Endodermal cell (in vitro differentiated cells): ENCODE measurements at regions not wholly inside any gene's neighbourhood (a gene's known extent, or its start where the extent isn't known, plus 50 kb on each side); places are given as distances from the start of the nearest gene placed in this dataset.

Experiments used
- DNase-seq: peaks from one replicate; pipeline ENCODE4 v3.0.0-alpha.2; 2017
- H3K27ac ChIP-seq: 2 replicates; pipeline ENCODE4 v1.5.1; 2013; ENCODE audit warnings: mild to moderate bottlenecking, low read depth, low read length, moderate library complexity
- H3K27me3 ChIP-seq: 2 replicates; pipeline ENCODE4 v1.6.1; 2013; ENCODE audit warnings: mild to moderate bottlenecking, low read length, moderate library complexity; ENCODE audit not compliant: insufficient read depth, control insufficient read depth, poor library complexity, severe bottlenecking
- H3K36me3 ChIP-seq: 2 replicates; pipeline ENCODE4 v1.7.0; 2013; ENCODE audit warnings: mild to moderate bottlenecking, low read length, moderate library complexity; ENCODE audit not compliant: control insufficient read depth, insufficient read depth
- H3K4me1 ChIP-seq: one replicate; pipeline ENCODE4 v1.7.0; 2013; ENCODE audit warnings: low read length; ENCODE audit not compliant: control insufficient read depth, insufficient read depth
- H3K4me3 ChIP-seq: 2 replicates; pipeline ENCODE4 v1.5.1; 2013; ENCODE audit warnings: mild to moderate bottlenecking, low read length, moderate library complexity
- H3K9ac ChIP-seq: 2 replicates; pipeline ENCODE4 v1.6.1; 2013; ENCODE audit warnings: mild to moderate bottlenecking, low read length, moderate library complexity; ENCODE audit not compliant: poor library complexity, severe bottlenecking; ENCODE audit errors: extremely low read depth
- H3K9me3 ChIP-seq: 2 replicates; pipeline ENCODE4 v1.6.1; 2013; ENCODE audit warnings: mild to moderate bottlenecking, low read length, moderate library complexity; ENCODE audit not compliant: control insufficient read depth
- H3K27ac Mint-ChIP-seq: 2 replicates; pipeline ENCODE4 v1.8.0; 2020; ENCODE audit warnings: mixed read lengths
- H3K27me3 Mint-ChIP-seq: 2 replicates; pipeline ENCODE4 v1.8.0; 2021; ENCODE audit warnings: mild to moderate bottlenecking, mixed read lengths; ENCODE audit not compliant: insufficient read depth
- H3K36me3 Mint-ChIP-seq: 2 replicates; pipeline ENCODE4 v1.8.0; 2020; ENCODE audit warnings: low read depth, mixed read lengths
- H3K4me1 Mint-ChIP-seq: 2 replicates; pipeline ENCODE4 v1.8.0; 2020; ENCODE audit warnings: mixed read lengths
- H3K4me3 Mint-ChIP-seq: 2 replicates; pipeline ENCODE4 v1.8.0; 2020; ENCODE audit warnings: mild to moderate bottlenecking, moderate library complexity, mixed read lengths
- H3K9me3 Mint-ChIP-seq: 2 replicates; pipeline ENCODE4 v1.8.0; 2020; ENCODE audit warnings: mild to moderate bottlenecking, mixed read lengths
- CTCF ChIP-seq: fragments of 200-600 bp; sonication (generic); conservative IDR thresholded peaks from 2 replicates; pipeline ENCODE4 v1.5.0; 2021; ENCODE audit warnings: antibody characterized with exemption, mild to moderate bottlenecking
- WGBS, 2 experiments: methylation state at CpG; one replicate each; pipeline versions ENCODE4 v1.1.5 to v1.1.7; 2013; ENCODE audit warnings: missing lambda C conversion rate in 2 of 2, mixed read lengths in 1 of 2; ENCODE audit not compliant: insufficient coverage in 1 of 2, insufficient read length in 1 of 2; 5-methylcytosine and 5-hydroxymethylcytosine counted together

- H3K27me3 ChIP-seq, result no peaks in the 10 kb centered on the region
- WGBS, 2 experiments, result 88 to 89% methylated on average over 2 of the region's 2 CpGs
- H3K4me3 ChIP-seq, result no peak overlapping the region
- Mint-ChIP-seq H3K36me3 (no peaks in the 10 kb centered on the region), H3K4me1 (no peaks in the 10 kb centered on the region), H3K4me3 (no peak overlapping the region), H3K27me3 (no peaks in the 10 kb centered on the region), H3K27ac (no peak overlapping the region), H3K9me3 (peaks cover 4% of the 10 kb centered on the region)
- no peaks in the 10 kb centered on the region for H3K9me3 ChIP-seq
- H3K9ac ChIP-seq, result no peak overlapping the region
- H3K36me3 ChIP-seq, result no peaks in the 10 kb centered on the region
- no peak for TF ChIP-seq CTCF
- no peak overlapping the region for H3K27ac ChIP-seq
- no peak for DNase-seq
- peaks cover 4% of the 10 kb centered on the region for H3K4me1 ChIP-seq
These were observed 399.0 kb upstream of the PCDH15 start for GRCh38 chr10:55200020-55200419.

- Histone ChIP-seq H3K4me1 (no peaks in the 10 kb centered on the region), H3K9me3 (no peaks in the 10 kb centered on the region), H3K9ac (no peak overlapping the region), H3K36me3 (no peaks in the 10 kb centered on the region), H3K27me3 (no peaks in the 10 kb centered on the region), H3K4me3 (no peak overlapping the region), H3K27ac (no peak overlapping the region)
- Mint-ChIP-seq H3K27ac (no peak overlapping the region), H3K9me3 (no peaks in the 10 kb centered on the region), H3K36me3 (no peaks in the 10 kb centered on the region), H3K4me3 (no peak overlapping the region), H3K4me1 (peaks cover 9% of the 10 kb centered on the region), H3K27me3 (no peaks in the 10 kb centered on the region)
- no peak for DNase-seq
- no peak for TF ChIP-seq CTCF
- WGBS, 2 experiments, result 92 to 100% methylated on average over 1 to 2 of the region's 2 CpGs
These were observed 390.3 kb upstream of the PCDH15 start for GRCh38 chr10:55191236-55191860.

GRCh38 chr10:55183993-55184392, 383.0 kb upstream of the PCDH15 start:
- Histone ChIP-seq H3K27ac (no peak overlapping the region), H3K4me3 (no peak overlapping the region), H3K9ac (no peak overlapping the region), H3K36me3 (no peaks in the 10 kb centered on the region), H3K27me3 (no peaks in the 10 kb centered on the region), H3K9me3 (peaks cover 10% of the 10 kb centered on the region), H3K4me1 (no peaks in the 10 kb centered on the region)
- Mint-ChIP-seq H3K9me3 (peaks cover 4% of the 10 kb centered on the region), H3K4me3 (no peak overlapping the region), H3K27ac (no peak overlapping the region), H3K36me3 (no peaks in the 10 kb centered on the region), H3K4me1 (no peaks in the 10 kb centered on the region), H3K27me3 (no peaks in the 10 kb centered on the region)
- 89 to 100% methylated on average over 1 to 2 of the region's 2 CpGs for WGBS, 2 experiments
- DNase-seq, result no peak
- no peak for TF ChIP-seq CTCF
